Mesenchymal stem cell (in vitro differentiated cells and primary cell): ENCODE measurements at regions not wholly inside any gene's neighbourhood (a gene's known extent, or its start where the extent isn't known, plus 50 kb on each side); places are given as distances from the start of the nearest gene placed in this dataset.
"Not testable (repeated sequence)": the region's sequence is repeated elsewhere in the genome, so short reads cannot be mapped to it uniquely, and the experiment has no call there.

Experiments
- DNase-seq: peaks from one replicate; pipeline ENCODE4 v3.0.0-alpha.2; 2013
- H2AFZ ChIP-seq: one replicate; pipeline ENCODE4 v1.6.1; 2013; ENCODE audit warnings: low read depth, mild to moderate bottlenecking, control low read depth, inconsistent platforms, low read length, moderate library complexity
- H2AK5ac ChIP-seq: 2 replicates; pipeline ENCODE4 v1.6.1; 2013; ENCODE audit warnings: low read length, moderate library complexity, mild to moderate bottlenecking, inconsistent platforms; ENCODE audit not compliant: severe bottlenecking
- H2BK120ac ChIP-seq: one replicate; pipeline ENCODE4 v1.6.1; 2013; ENCODE audit warnings: low read depth, mild to moderate bottlenecking, inconsistent platforms, low read length, moderate library complexity
- H2BK12ac ChIP-seq, 2 experiments: one replicate each; pipeline ENCODE4 v1.6.1; 2013; ENCODE audit warnings: inconsistent platforms in 2 of 2, low read length in 2 of 2, mild to moderate bottlenecking in 2 of 2, moderate library complexity in 2 of 2, control low read depth in 1 of 2
- H2BK15ac ChIP-seq: one replicate; pipeline ENCODE4 v1.6.1; 2013; ENCODE audit warnings: mild to moderate bottlenecking, low read depth, inconsistent platforms; ENCODE audit not compliant: poor library complexity, severe bottlenecking
- H2BK5ac ChIP-seq: 2 replicates; pipeline ENCODE4 v1.6.1; 2013; ENCODE audit warnings: low read depth, mild to moderate bottlenecking, low read length, control low read depth, inconsistent platforms; ENCODE audit not compliant: poor library complexity, severe bottlenecking
- H3K14ac ChIP-seq, 2 experiments: one replicate each; pipeline ENCODE4 v1.6.1; 2013; ENCODE audit warnings: inconsistent platforms in 2 of 2, low read length in 2 of 2, control low read depth in 1 of 2, mild to moderate bottlenecking in 1 of 2, moderate library complexity in 1 of 2
- H3K18ac ChIP-seq, 2 experiments: one replicate each; pipeline ENCODE4 v1.6.1; 2013; ENCODE audit warnings: inconsistent platforms in 2 of 2, low read length in 2 of 2, control low read depth in 1 of 2, low read depth in 1 of 2, mild to moderate bottlenecking in 1 of 2
- H3K23ac ChIP-seq, 2 experiments: one replicate each; pipeline ENCODE4 v1.6.1; 2013; ENCODE audit warnings: inconsistent platforms in 2 of 2, low read length in 2 of 2, mild to moderate bottlenecking in 2 of 2, moderate library complexity in 2 of 2, control low read depth in 1 of 2
- H3K27ac ChIP-seq: 2 replicates; pipeline ENCODE4 v1.5.1; 2013; ENCODE audit warnings: mild to moderate bottlenecking, moderate library complexity, low read length, control low read depth, inconsistent platforms; ENCODE audit not compliant: poor library complexity, severe bottlenecking
- H3K27me3 ChIP-seq, 2 experiments: 2 replicates each; pipeline versions ENCODE4 v1.6.1 to v1.7.0; 2013; ENCODE audit warnings: low read length in 2 of 2, mild to moderate bottlenecking in 2 of 2, moderate library complexity in 2 of 2, control low read depth in 1 of 2, inconsistent platforms in 1 of 2; ENCODE audit not compliant: control insufficient read depth in 1 of 2, insufficient read depth in 1 of 2
- H3K36me3 ChIP-seq, 2 experiments: 2 replicates each; pipeline versions ENCODE4 v1.6.1 to v1.7.0; 2013; ENCODE audit warnings: low read length in 2 of 2, control low read depth in 1 of 2, inconsistent platforms in 1 of 2, low read depth in 1 of 2, mild to moderate bottlenecking in 1 of 2; ENCODE audit not compliant: insufficient read depth in 2 of 2, control insufficient read depth in 1 of 2
- H3K4ac ChIP-seq, 2 experiments: one replicate each; pipeline ENCODE4 v1.6.1; 2013; ENCODE audit warnings: inconsistent platforms in 2 of 2, low read length in 2 of 2, mild to moderate bottlenecking in 2 of 2, moderate library complexity in 2 of 2, control low read depth in 1 of 2, low read depth in 1 of 2
- H3K4me1 ChIP-seq: 2 replicates; pipeline ENCODE4 v1.6.1; 2013; ENCODE audit warnings: low read depth, low read length, control low read depth; ENCODE audit not compliant: control insufficient read depth, insufficient read depth
- H3K4me2 ChIP-seq: 2 replicates; pipeline ENCODE4 v1.6.1; 2013; ENCODE audit warnings: low read length, mild to moderate bottlenecking, inconsistent platforms; ENCODE audit not compliant: poor library complexity, severe bottlenecking
- H3K4me3 ChIP-seq, 2 experiments: 2 replicates each; pipeline versions ENCODE4 v1.5.1 to v1.7.0; 2013; ENCODE audit warnings: low read length in 2 of 2, mild to moderate bottlenecking in 2 of 2, control low read depth in 1 of 2, low read depth in 1 of 2; ENCODE audit not compliant: insufficient read depth in 1 of 2
- H3K79me1 ChIP-seq: replicated peaks from 2 replicates; pipeline ENCODE4 v1.6.1; 2013; ENCODE audit warnings: mild to moderate bottlenecking, control low read depth, low read length, inconsistent platforms; ENCODE audit not compliant: poor library complexity, severe bottlenecking
- H3K9ac ChIP-seq: 2 replicates; pipeline ENCODE4 v1.7.0; 2013; ENCODE audit warnings: mild to moderate bottlenecking, low read length, moderate library complexity
- H3K9me3 ChIP-seq: 2 replicates; pipeline ENCODE4 v1.7.0; 2013; ENCODE audit warnings: mild to moderate bottlenecking, low read length; ENCODE audit not compliant: control insufficient read depth
- H4K8ac ChIP-seq: one replicate; pipeline ENCODE4 v1.6.1; 2013; ENCODE audit warnings: inconsistent platforms, mild to moderate bottlenecking, low read length, moderate library complexity
- H4K91ac ChIP-seq: one replicate; pipeline ENCODE4 v1.6.1; 2013; ENCODE audit warnings: mild to moderate bottlenecking, low read length, inconsistent platforms
- WGBS: methylation state at CpG from one replicate; pipeline ENCODE4 v1.1.7; 2013; ENCODE audit warnings: mixed read lengths; 5-methylcytosine and 5-hydroxymethylcytosine counted together

DNA sequence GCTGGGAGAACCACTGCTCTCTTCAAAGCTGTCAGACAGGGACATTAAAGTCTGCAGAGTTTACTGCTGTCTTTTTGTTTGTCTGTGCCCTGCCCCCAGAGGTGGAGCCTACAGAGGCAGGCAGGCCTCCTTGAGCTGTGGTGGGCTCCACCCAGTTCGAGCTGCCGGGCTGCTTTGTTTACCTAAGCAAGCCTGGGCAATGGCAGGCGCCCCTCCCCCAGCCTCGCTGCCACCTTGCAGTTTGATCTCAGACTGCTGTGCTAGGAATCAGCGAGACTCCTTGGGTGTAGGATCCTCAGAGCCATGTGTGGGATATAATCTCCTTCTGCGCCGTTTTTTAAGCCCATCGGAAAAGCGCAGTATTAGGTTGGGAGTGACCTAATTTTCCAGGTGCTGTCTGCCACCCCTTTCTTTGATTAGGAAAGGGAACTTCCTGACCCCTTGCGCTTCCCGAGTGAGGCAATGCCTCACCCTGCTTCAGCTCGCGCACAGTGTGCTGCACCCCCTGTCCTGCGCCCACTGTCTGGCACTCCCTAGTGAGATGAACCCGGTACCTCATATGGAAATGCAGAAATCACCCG is 298.3 kb upstream of the MIS18BP1 start:
- H2BK12ac ChIP-seq, H4K8ac ChIP-seq, H3K9me3 ChIP-seq, H3K36me3 ChIP-seq, H3K79me1 ChIP-seq, H4K91ac ChIP-seq, H2BK15ac ChIP-seq, H2BK5ac ChIP-seq, H2BK120ac ChIP-seq, H3K9ac ChIP-seq, H3K4me3 ChIP-seq, H3K27ac ChIP-seq, DNase-seq, H3K27me3 ChIP-seq, H3K18ac ChIP-seq, H3K4ac ChIP-seq, H3K4me1 ChIP-seq, H3K23ac ChIP-seq, H2AK5ac ChIP-seq: not testable (repeated sequence)
- WGBS, result 44% methylated on average over 16 of the region's 16 CpGs
- peak overlapping the region in 1 of 2 experiments; percentile 48 for H3K14ac ChIP-seq
- peak overlapping the region; percentile 53 for H3K4me2 ChIP-seq
- H2AFZ ChIP-seq, result peak overlapping the region; percentile 53

DNA sequence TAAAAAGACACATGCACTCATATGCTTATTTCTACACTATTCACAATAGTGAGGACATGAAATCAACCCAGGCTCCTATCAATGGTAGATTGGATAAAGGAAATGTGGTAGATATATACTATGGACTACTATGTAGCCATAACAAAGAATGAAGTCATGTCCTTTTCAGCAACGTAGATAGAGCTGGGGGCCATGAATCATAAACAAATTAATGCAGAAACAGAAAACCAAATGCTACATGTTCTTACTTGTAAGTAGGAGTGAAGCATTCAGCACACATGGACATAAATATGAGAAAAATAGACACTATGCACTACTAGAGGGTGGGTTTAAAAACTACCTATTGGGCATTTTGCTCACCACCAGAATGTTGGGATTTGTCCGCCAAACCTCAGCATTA is 278.0 kb upstream of the MIS18BP1 start:
- no peak overlapping the region for H2AFZ ChIP-seq
- no peak overlapping the region for H3K4ac ChIP-seq
- H3K14ac ChIP-seq, result no peak overlapping the region
- no peak overlapping the region for H3K18ac ChIP-seq
- H4K91ac ChIP-seq, result no peak overlapping the region
- no peak overlapping the region for H3K4me2 ChIP-seq
- H3K27ac ChIP-seq, result no peak overlapping the region
- no peak overlapping the region for H3K9ac ChIP-seq
- no CpG with 5 or more reads among the region's 2 CpGs for WGBS
- H3K4me1 ChIP-seq, result peaks cover 2% of the 10 kb centered on the region
- H3K4me3 ChIP-seq, result no peak overlapping the region
- no peaks in the 10 kb centered on the region for H3K79me1 ChIP-seq
- H2BK12ac ChIP-seq, result no peak overlapping the region
- no peak overlapping the region for H2AK5ac ChIP-seq
- no peak for DNase-seq
- no peak overlapping the region for H3K23ac ChIP-seq
- no peak overlapping the region for H2BK120ac ChIP-seq
- no peak overlapping the region for H4K8ac ChIP-seq
- no peak overlapping the region for H2BK5ac ChIP-seq
- peaks cover 31% of the 10 kb centered on the region for H3K9me3 ChIP-seq
- no peaks in the 10 kb centered on the region for H3K36me3 ChIP-seq
- no peak overlapping the region for H2BK15ac ChIP-seq
- no peaks in the 10 kb centered on the region for H3K27me3 ChIP-seq

DNA sequence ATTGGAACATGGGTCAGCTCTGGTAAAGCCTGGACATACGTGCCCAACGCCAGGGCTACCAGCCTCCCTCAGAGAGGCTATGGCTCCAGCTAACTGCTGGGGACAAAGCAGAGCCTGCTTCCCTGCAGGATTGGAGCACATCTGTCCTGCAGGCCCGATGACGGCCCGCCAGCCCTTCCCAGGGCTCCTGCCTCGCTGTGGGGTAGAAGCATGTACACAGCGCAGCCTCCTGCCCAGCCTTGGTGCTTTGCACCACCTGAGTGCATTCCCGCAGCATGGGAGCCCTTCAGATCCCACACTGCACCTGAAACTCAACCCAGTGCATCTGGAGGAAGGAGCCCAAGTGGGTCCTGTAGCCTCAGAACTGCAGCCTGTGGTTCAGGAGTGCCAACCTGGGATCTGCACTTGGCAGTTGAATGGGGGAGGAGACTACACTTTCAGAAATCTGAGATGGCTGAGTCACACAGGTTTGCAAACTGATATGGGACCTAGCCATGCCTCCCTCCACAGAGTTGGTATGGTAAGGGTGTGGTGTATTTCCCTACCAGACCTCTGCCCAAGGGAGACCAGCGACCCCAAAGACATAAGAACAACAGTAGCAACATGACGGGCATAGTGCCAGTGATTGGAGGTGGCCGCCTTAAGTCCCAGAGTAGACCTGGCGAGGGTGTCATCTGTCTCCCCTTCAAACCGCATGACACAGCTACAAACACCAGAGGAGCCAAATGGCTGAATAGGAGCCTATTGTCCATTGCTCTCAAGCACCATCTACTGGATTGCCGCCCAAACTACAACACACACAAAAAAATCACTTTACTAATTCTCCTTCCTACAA is 273.9 kb upstream of the MIS18BP1 start:
- no peak overlapping the region for H3K4me3 ChIP-seq
- H3K79me1 ChIP-seq, result no peaks in the 10 kb centered on the region
- no peak overlapping the region for H3K27ac ChIP-seq
- H3K14ac ChIP-seq, result no peak overlapping the region
- no peak overlapping the region for H3K18ac ChIP-seq
- no peak overlapping the region for H3K9ac ChIP-seq
- peak overlapping the region; percentile 30 for H4K8ac ChIP-seq
- no peak overlapping the region for H3K4ac ChIP-seq
- H3K23ac ChIP-seq, result no peak overlapping the region
- H2BK120ac ChIP-seq, result no peak overlapping the region
- H2BK5ac ChIP-seq, result no peak overlapping the region
- H2AK5ac ChIP-seq, result no peak overlapping the region
- H3K36me3 ChIP-seq, result no peaks in the 10 kb centered on the region
- H2BK15ac ChIP-seq, result no peak overlapping the region
- 60% methylated on average over 13 of the region's 14 CpGs for WGBS
- no peaks in the 10 kb centered on the region for H3K27me3 ChIP-seq
- no peak overlapping the region for H2AFZ ChIP-seq
- H4K91ac ChIP-seq, result no peak overlapping the region
- no peak overlapping the region for H2BK12ac ChIP-seq
- H3K9me3 ChIP-seq, result peaks cover 16% of the 10 kb centered on the region
- DNase-seq, result peak; percentile 52
- H3K4me1 ChIP-seq, result peaks cover 2% of the 10 kb centered on the region
- no peak overlapping the region for H3K4me2 ChIP-seq

DNA sequence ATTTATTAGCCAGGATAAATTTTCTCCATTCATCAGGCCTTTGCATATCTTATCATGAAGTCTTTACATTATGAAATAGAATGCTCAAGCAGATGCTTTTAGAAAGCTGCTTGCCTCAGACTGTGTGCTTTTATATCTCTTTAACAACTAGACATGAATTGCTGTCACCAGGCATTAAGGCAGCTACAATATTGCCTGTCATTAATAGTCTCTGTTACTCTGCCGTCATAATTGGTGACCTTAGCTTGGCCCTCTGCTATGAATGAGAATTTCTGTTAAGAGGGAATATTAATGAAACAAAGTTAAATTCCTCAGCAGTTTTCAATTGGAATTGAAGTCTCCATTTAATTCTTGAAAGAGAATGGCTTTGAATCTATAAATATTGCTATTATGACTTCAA is 266.8 kb upstream of the MIS18BP1 start:
- no peak overlapping the region for H3K4me2 ChIP-seq

More for the DNA sequence above, 266.8 kb upstream of the MIS18BP1 start:
- Histone ChIP-seq H3K36me3 (no peaks in the 10 kb centered on the region), H3K9me3 (peaks cover 7% of the 10 kb centered on the region), H3K79me1 (no peaks in the 10 kb centered on the region), H3K9ac (no peak overlapping the region), H3K4me3 (no peak overlapping the region), H3K27ac (no peak overlapping the region), H4K8ac (no peak overlapping the region), H2AK5ac (no peak overlapping the region), H3K4me1 (no peaks in the 10 kb centered on the region), H2BK5ac (no peak overlapping the region), H2AFZ (no peak overlapping the region), H4K91ac (no peak overlapping the region), H3K4ac (no peak overlapping the region), H2BK12ac (no peak overlapping the region), H3K23ac (no peak overlapping the region), H3K18ac (no peak overlapping the region), H2BK15ac (no peak overlapping the region), H2BK120ac (no peak overlapping the region), H3K27me3 (no peaks in the 10 kb centered on the region), H3K14ac (no peak overlapping the region)
- DNase-seq, result no peak
- 93% methylated on average over 1 of the region's 1 CpG for WGBS
